NT2/D1 (cell line): ENCODE measurements at regions not wholly inside any gene's neighbourhood (a gene's known extent, or its start where the extent isn't known, plus 50 kb on each side); places are given as distances from the start of the nearest gene placed in this dataset.

Source experiments
- SUZ12 ChIP-seq: IDR thresholded peaks from 2 replicates; pipeline ENCODE4 v1.6.1; 2011; ENCODE audit not compliant: insufficient read length, insufficient read depth; ENCODE audit errors: extremely low read depth
- YY1 ChIP-seq: IDR thresholded peaks from 2 replicates; pipeline ENCODE4 v1.6.1; 2011; ENCODE audit not compliant: insufficient read length, insufficient read depth
- ZNF274 ChIP-seq: IDR thresholded peaks from 2 replicates; pipeline ENCODE4 v1.6.1; 2011; ENCODE audit warnings: mild to moderate bottlenecking, low read depth, low read length

- TF ChIP-seq ZNF274 = no peak
- TF ChIP-seq YY1 = no peak
- TF ChIP-seq SUZ12 = no peak
Observed at GRCh38 chr15:45884289-45884688, 249.5 kb downstream of the SQOR start.
